Panc1 (cell line): ENCODE measurements at regions not wholly inside any gene's neighbourhood (a gene's known extent, or its start where the extent isn't known, plus 50 kb on each side); places are given as distances from the start of the nearest gene placed in this dataset.
"Not testable (repeated sequence)": the region's sequence is repeated elsewhere in the genome, so short reads cannot be mapped to it uniquely, and the experiment has no call there.

Source experiments
- CTCF ChIP-seq: fragments of 450-650 bp; IDR thresholded peaks from 2 replicates; pipeline ENCODE4 v1.5.1; 2017; ENCODE audit warnings: mild to moderate bottlenecking
- POLR2AphosphoS5 ChIP-seq: IDR thresholded peaks from 2 replicates; pipeline ENCODE4 v1.6.1; 2012; ENCODE audit warnings: mild to moderate bottlenecking, low read depth, low read length, moderate library complexity
- REST ChIP-seq, 2 experiments: IDR thresholded peaks; 2 replicates each; pipeline ENCODE4 v1.6.1; 2011 to 2012; ENCODE audit warnings: low read depth in 2 of 2, control low read depth in 1 of 2, low read length in 1 of 2, mild to moderate bottlenecking in 1 of 2, moderate library complexity in 1 of 2; ENCODE audit not compliant: insufficient read depth in 1 of 2
- SIN3A ChIP-seq: IDR thresholded peaks from 2 replicates; pipeline ENCODE4 v1.6.1; 2012; ENCODE audit warnings: low read depth, mild to moderate bottlenecking, low read length, moderate library complexity, borderline replicate concordance; ENCODE audit not compliant: insufficient read depth

- not testable (repeated sequence) for TF ChIP-seq CTCF; SIN3A; POLR2AphosphoS5; REST (IDR thresholded peaks at IDR 0.05; ENCODE audit: insufficient read depth in 1 of 2, low read depth in 2 of 2, low read length in 1 of 2)
Observed at GRCh38 chr5:21547656-21548055, 1305.5 kb downstream of the CDH12 start.
